Endothelial cell of umbilical vein (primary cell): ENCODE measurements at regions not wholly inside any gene's neighbourhood (a gene's known extent, or its start where the extent isn't known, plus 50 kb on each side); places are given as distances from the start of the nearest gene placed in this dataset.

Experiments
- BruUV-seq: library from RNA; stranded (reverse); fragments of 400-500 nt; replicated peaks from 2 replicates; lab custom pipeline; 2021; lab: Mats Ljungman, UMichigan
- CTCF ChIA-PET: fragments of 300-600, 350-600 bp; sonication (Branson Sonifier 250); formaldehyde crosslinking; loops from one replicate; lab custom pipeline; 2021; ENCODE audit warnings: antibody characterized with exemption, inconsistent platforms; lab: Charles Lee
- POLR2A ChIA-PET: fragments of 300-600, 350-600 bp; sonication (Branson Sonifier 250); formaldehyde crosslinking; loops from one replicate; lab custom pipeline; 2021; ENCODE audit warnings: antibody characterized with exemption, inconsistent platforms; lab: Charles Lee
- DNase-seq: peaks from one replicate; pipeline ENCODE4 v3.0.0-alpha.2; 2011; ENCODE audit warnings: low read depth, low spot score
- FAIRE-seq: peaks from 2 replicates; lab custom pipeline; 2011; peaks lifted over from hg19 to GRCh38; lab: Jason Lieb, UNC
- H2AFZ ChIP-seq: 2 replicates; pipeline ENCODE4 v1.6.0; 2012; ENCODE audit warnings: low read depth, low read length, control low read depth, inconsistent platforms
- H3K27ac ChIP-seq: 2 replicates; pipeline ENCODE4 v1.5.1; 2011; ENCODE audit warnings: low read depth, mild to moderate bottlenecking, control low read depth, low read length, moderate library complexity; ENCODE audit not compliant: insufficient read depth
- H3K27me3 ChIP-seq, 2 experiments: 2 replicates each; pipeline versions ENCODE4 v1.6.0 to v1.6.1; 2011; ENCODE audit warnings: low read length in 2 of 2, mixed read lengths in 1 of 2; ENCODE audit not compliant: control insufficient read depth in 2 of 2, insufficient read depth in 2 of 2
- H3K36me3 ChIP-seq, 2 experiments: 2 replicates in 1 of 2; 3 replicates in 1 of 2; pipeline ENCODE4 v1.5.1; 2011; ENCODE audit warnings: low read length in 2 of 2, mild to moderate bottlenecking in 1 of 2, moderate library complexity in 1 of 2; ENCODE audit not compliant: control insufficient read depth in 2 of 2, insufficient read depth in 2 of 2; ENCODE audit errors: extremely low read depth in 1 of 2
- H3K4me1 ChIP-seq: 3 replicates; pipeline ENCODE4 v1.5.1; 2011; ENCODE audit warnings: mild to moderate bottlenecking, low read length; ENCODE audit not compliant: control insufficient read depth, insufficient read depth; ENCODE audit errors: extremely low read depth
- H3K4me2 ChIP-seq: 2 replicates; pipeline ENCODE4 v1.6.1; 2011; ENCODE audit warnings: low read length, control low read depth, mixed read lengths; ENCODE audit not compliant: insufficient read depth
- H3K4me3 ChIP-seq, 3 experiments: fragments of 200-600 bp in 1 of 3; sonication (generic), shearing (Covaris generic) in 1 of 3; replicated peaks in 1 of 3; 2 replicates each; pipeline ENCODE4 v1.5.1; 2011 to 2016; ENCODE audit warnings: control low read depth in 3 of 3, low read length in 3 of 3, mild to moderate bottlenecking in 2 of 3, inconsistent platforms in 1 of 3, low read depth in 1 of 3, moderate library complexity in 1 of 3; ENCODE audit not compliant: insufficient read depth in 1 of 3
- H3K79me2 ChIP-seq: 2 replicates; pipeline ENCODE4 v1.6.0; 2012; ENCODE audit warnings: low read length, inconsistent platforms; ENCODE audit not compliant: control insufficient read depth, insufficient read depth
- H3K9ac ChIP-seq: replicated peaks from 2 replicates; pipeline ENCODE3; 2011; ENCODE audit warnings: low read length, control low read depth; ENCODE audit not compliant: insufficient read depth; ENCODE audit errors: extremely low read depth
- H3K9me1 ChIP-seq: replicated peaks from 3 replicates; pipeline ENCODE4 v1.6.0; 2011; ENCODE audit warnings: mild to moderate bottlenecking, low read length; ENCODE audit not compliant: control insufficient read depth, insufficient read depth; ENCODE audit errors: extremely low read depth
- H3K9me3 ChIP-seq: replicated peaks from 2 replicates; pipeline ENCODE4 v1.5.1; 2012; ENCODE audit warnings: low read length, inconsistent platforms; ENCODE audit not compliant: control insufficient read depth, insufficient read depth
- H4K20me1 ChIP-seq: replicated peaks from 2 replicates; pipeline ENCODE3; 2011; ENCODE audit warnings: mild to moderate bottlenecking, low read length; ENCODE audit not compliant: control insufficient read depth, insufficient read depth; ENCODE audit errors: extremely low read depth
- EZH2 ChIP-seq: IDR thresholded peaks from 2 replicates; pipeline ENCODE4 v1.6.1; 2012; ENCODE audit warnings: borderline replicate concordance, low read depth, mild to moderate bottlenecking, moderate library complexity, low read length, inconsistent platforms; ENCODE audit not compliant: severe bottlenecking
- FOS ChIP-seq: IDR thresholded peaks from 2 replicates; pipeline ENCODE4 v1.6.1; 2011; ENCODE audit warnings: mild to moderate bottlenecking, low read length, moderate library complexity, borderline replicate concordance; ENCODE audit not compliant: insufficient read depth
- GATA2 ChIP-seq: IDR thresholded peaks from 2 replicates; pipeline ENCODE4 v1.7.0; 2011; ENCODE audit warnings: low read depth, mild to moderate bottlenecking, moderate library complexity, mixed read lengths, low read length; ENCODE audit not compliant: insufficient read length, insufficient read depth
- JUN ChIP-seq: IDR thresholded peaks from 2 replicates; pipeline ENCODE4 v1.6.1; 2011; ENCODE audit warnings: borderline replicate concordance, low read depth; ENCODE audit not compliant: insufficient read length, insufficient read depth
- MYC ChIP-seq: IDR thresholded peaks from one replicate; pipeline ENCODE4 v1.6.1; 2011; ENCODE audit warnings: mild to moderate bottlenecking, low read depth, low read length
- POLR2A ChIP-seq: IDR thresholded peaks from 2 replicates; pipeline ENCODE4 v1.6.1; 2012; ENCODE audit warnings: low read depth, mild to moderate bottlenecking, control low read depth, low read length
- POLR2AphosphoS5 ChIP-seq: IDR thresholded peaks from 2 replicates; pipeline ENCODE4 v1.6.1; 2012; ENCODE audit warnings: low read depth, mild to moderate bottlenecking, control low read depth, low read length, moderate library complexity; ENCODE audit not compliant: insufficient read depth
- dilution Hi-C: fragments of 300-500 bp; cut with MboI; formaldehyde crosslinking; loops from one replicate; pipeline ENCODE4 v1.15.0; 2019; ENCODE audit warnings: low sequenced_read_pairs; ENCODE audit not compliant: extremely low pct_ligation_motif_present
- intact Hi-C: fragments of 100-400 bp; cut with micrococcal nuclease; formaldehyde crosslinking; loops from one replicate; pipeline ENCODE4 v1.10.0; 2022
- TF ChIP-seq, protein P1 (sequence below): IDR thresholded peaks from 2 replicates; pipeline ENCODE4 v1.6.1; 2011; ENCODE audit not compliant: insufficient read depth, insufficient read length
- TF ChIP-seq, protein P2 (sequence below), 2 donors: IDR thresholded peaks; 1 replicate in 1 of 2; 2 replicates in 1 of 2; pipeline ENCODE4 v1.5.1; 2011; ENCODE audit warnings: low read length in 2 of 2, mild to moderate bottlenecking in 2 of 2, moderate library complexity in 2 of 2, control low read depth in 1 of 2, inconsistent platforms in 1 of 2, low read depth in 1 of 2; ENCODE audit not compliant: insufficient read depth in 1 of 2; ENCODE audit errors: extremely low read depth in 1 of 2

DNA sequence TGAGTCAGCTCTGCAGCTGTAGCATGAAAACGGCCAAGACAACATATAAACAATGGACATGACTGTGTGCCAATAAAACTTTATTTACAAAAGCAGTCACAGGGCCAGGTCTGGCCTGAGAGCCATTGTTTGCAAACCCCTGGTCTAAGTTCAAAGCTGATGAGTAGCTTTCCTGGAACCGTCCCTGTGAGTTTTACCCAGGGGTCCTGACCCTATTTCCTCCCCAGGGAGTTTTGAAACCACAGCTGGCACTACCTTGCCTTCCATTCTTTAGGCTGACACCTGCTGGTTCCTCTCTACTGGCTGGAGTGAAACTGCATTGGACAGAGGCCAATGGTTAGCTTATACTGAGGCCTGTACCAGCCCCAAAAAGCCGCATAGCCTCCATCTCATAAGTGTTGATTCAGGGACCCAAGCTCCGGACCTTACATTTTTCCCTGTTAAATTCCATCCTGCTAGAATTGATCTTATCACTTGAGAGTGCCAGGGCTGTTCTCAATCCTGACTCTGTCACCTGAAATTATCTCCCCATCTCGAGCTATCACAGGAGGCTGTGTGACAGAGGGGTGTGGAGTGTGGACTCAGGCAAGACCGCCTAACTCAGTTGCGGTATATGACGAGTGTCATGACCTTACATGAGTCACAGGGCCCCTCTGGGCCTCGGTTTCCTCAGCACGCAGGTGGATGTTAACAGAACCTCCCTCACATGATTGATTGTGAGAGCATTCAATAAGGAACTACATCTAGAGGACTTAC is 343.6 kb downstream of the NPHP4 start:
- H3K4me1 ChIP-seq: no peaks in the 10 kb centered on the region
- no peak overlapping the region for H3K27ac ChIP-seq
- no TSS peak for BruUV-seq
- H3K4me2 ChIP-seq: no peak overlapping the region
- intact Hi-C loops: no loop called here
- POLR2A ChIA-PET: no interaction called here
- CTCF ChIA-PET: no interaction called here
- no peaks in the 10 kb centered on the region for H3K9me1 ChIP-seq
- no peaks in the 10 kb centered on the region for H3K36me3 ChIP-seq
- TF ChIP-seq POLR2AphosphoS5 (no peak), EZH2 (no peak), GATA2 (no peak), JUN (no peak), FOS (no peak), POLR2A (no peak), MYC (no peak)
- TF ChIP-seq, protein P1, sequence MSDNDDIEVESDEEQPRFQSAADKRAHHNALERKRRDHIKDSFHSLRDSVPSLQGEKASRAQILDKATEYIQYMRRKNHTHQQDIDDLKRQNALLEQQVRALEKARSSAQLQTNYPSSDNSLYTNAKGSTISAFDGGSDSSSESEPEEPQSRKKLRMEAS: no peak
- TF ChIP-seq, protein P2, sequence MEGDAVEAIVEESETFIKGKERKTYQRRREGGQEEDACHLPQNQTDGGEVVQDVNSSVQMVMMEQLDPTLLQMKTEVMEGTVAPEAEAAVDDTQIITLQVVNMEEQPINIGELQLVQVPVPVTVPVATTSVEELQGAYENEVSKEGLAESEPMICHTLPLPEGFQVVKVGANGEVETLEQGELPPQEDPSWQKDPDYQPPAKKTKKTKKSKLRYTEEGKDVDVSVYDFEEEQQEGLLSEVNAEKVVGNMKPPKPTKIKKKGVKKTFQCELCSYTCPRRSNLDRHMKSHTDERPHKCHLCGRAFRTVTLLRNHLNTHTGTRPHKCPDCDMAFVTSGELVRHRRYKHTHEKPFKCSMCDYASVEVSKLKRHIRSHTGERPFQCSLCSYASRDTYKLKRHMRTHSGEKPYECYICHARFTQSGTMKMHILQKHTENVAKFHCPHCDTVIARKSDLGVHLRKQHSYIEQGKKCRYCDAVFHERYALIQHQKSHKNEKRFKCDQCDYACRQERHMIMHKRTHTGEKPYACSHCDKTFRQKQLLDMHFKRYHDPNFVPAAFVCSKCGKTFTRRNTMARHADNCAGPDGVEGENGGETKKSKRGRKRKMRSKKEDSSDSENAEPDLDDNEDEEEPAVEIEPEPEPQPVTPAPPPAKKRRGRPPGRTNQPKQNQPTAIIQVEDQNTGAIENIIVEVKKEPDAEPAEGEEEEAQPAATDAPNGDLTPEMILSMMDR (IDR thresholded peaks at IDR 0.05; ENCODE audit: extremely low read depth in 1 of 2, insufficient read depth in 1 of 2, low read depth in 1 of 2, low read length in 2 of 2): no peak
- H3K4me3 ChIP-seq: no peak overlapping the region
- H3K9ac ChIP-seq: no peak overlapping the region
- DNase-seq: no peak
- no peaks in the 10 kb centered on the region for H3K79me2 ChIP-seq
- FAIRE-seq: no peak
- H3K27me3 ChIP-seq: no peaks in the 10 kb centered on the region
- dilution Hi-C loops: no loop called here
- H3K9me3 ChIP-seq: no peaks in the 10 kb centered on the region
- no peak overlapping the region for H2AFZ ChIP-seq
- H4K20me1 ChIP-seq: no peaks in the 10 kb centered on the region
